ENCODE measurements at regions not wholly inside any gene's neighbourhood (a gene's known extent, or its start where the extent isn't known, plus 50 kb on each side); places are given as distances from the start of the nearest gene placed in this dataset.
"Not testable (repeated sequence)": the region's sequence is repeated elsewhere in the genome, so short reads cannot be mapped to it uniquely, and the experiment has no call there.

GRCh38 chr13:54927538-54927937 lies 1898.9 kb downstream of the OLFM4 start:
- no peak for DNase-seq

GRCh38 chr13:54928071-54928470 lies 1899.5 kb downstream of the OLFM4 start:
- DNase-seq = no peak

GRCh38 chr13:54934121-54934520 lies 1905.5 kb downstream of the OLFM4 start:
- DNase-seq = no peak

GRCh38 chr13:54945973-54946372 lies 1917.4 kb downstream of the OLFM4 start:
- DNase-seq = no peak

- no peak for DNase-seq
These were observed 1921.1 kb downstream of the OLFM4 start for GRCh38 chr13:54949735-54950134.

- DNase-seq = no peak
These were observed 1921.9 kb downstream of the OLFM4 start for GRCh38 chr13:54950546-54950945.

GRCh38 chr13:54953786-54954185 lies 1925.2 kb downstream of the OLFM4 start:
- DNase-seq = no peak

GRCh38 chr13:54958781-54959180 lies 1930.2 kb downstream of the OLFM4 start:
- no peak for DNase-seq

- DNase-seq = no peak
These were observed 1937.3 kb downstream of the OLFM4 start for GRCh38 chr13:54965881-54966280.

- DNase-seq = no peak
These were observed 1944.2 kb downstream of the OLFM4 start for GRCh38 chr13:54972838-54973237.

- DNase-seq = no peak
These were observed 1947.1 kb downstream of the OLFM4 start for GRCh38 chr13:54975676-54976075.

- no peak for DNase-seq
These were observed 1952.0 kb downstream of the OLFM4 start for GRCh38 chr13:54980651-54981050.

- DNase-seq = no peak
These were observed 1960.8 kb downstream of the OLFM4 start for GRCh38 chr13:54989418-54989817.

GRCh38 chr13:54999399-54999907 lies 1970.8 kb downstream of the OLFM4 start:
- no peak for DNase-seq

- DNase-seq = no peak
These were observed 1971.4 kb downstream of the OLFM4 start for GRCh38 chr13:55000043-55000442.

- DNase-seq = no peak
These were observed 1972.2 kb downstream of the OLFM4 start for GRCh38 chr13:55000844-55001243.

- no peak for DNase-seq
These were observed 1973.3 kb downstream of the OLFM4 start for GRCh38 chr13:55001881-55002280.

GRCh38 chr13:55007681-55008080 lies 1979.1 kb downstream of the OLFM4 start:
- DNase-seq = no peak

- DNase-seq = no peak
These were observed 1984.4 kb downstream of the OLFM4 start for GRCh38 chr13:55013051-55013450.

GRCh38 chr13:55029280-55029679 lies 2000.7 kb downstream of the OLFM4 start:
- no peak for DNase-seq

- DNase-seq = no peak
These were observed 2009.6 kb downstream of the OLFM4 start for GRCh38 chr13:55038230-55038629.

GRCh38 chr13:55053891-55054550 lies 2025.4 kb downstream of the OLFM4 start:
- not testable (repeated sequence) for DNase-seq

- not testable (repeated sequence) for DNase-seq
These were observed 2027.1 kb downstream of the OLFM4 start for GRCh38 chr13:55055666-55056065.

GRCh38 chr13:55062662-55063061 lies 2034.0 kb downstream of the OLFM4 start:
- no peak for DNase-seq

- no peak for DNase-seq
These were observed 2039.3 kb downstream of the OLFM4 start for GRCh38 chr13:55067946-55068345.
